GM23338 (cell line): ENCODE measurements at regions not wholly inside any gene's neighbourhood (a gene's known extent, or its start where the extent isn't known, plus 50 kb on each side); places are given as distances from the start of the nearest gene placed in this dataset.

ENCODE experiments used
- ATAC-seq: fragments of 200-7000 bp; cut with Tn5 transposase; 3 replicates; pipeline ENCODE4 v1.9.1; 2020
- DNase-seq: peaks from one replicate; pipeline ENCODE4 v3.0.0-alpha.2; 2015; ENCODE audit warnings: low spot score
- H2AFZ ChIP-seq: fragments of 200-600 bp; sonication (generic); 2 replicates; pipeline ENCODE4 v1.8.0; 2016; ENCODE audit warnings: antibody characterized with exemption, mild to moderate bottlenecking, moderate library complexity
- H3F3A ChIP-seq: fragments of 200-600 bp; sonication (generic); replicated peaks from 2 replicates; pipeline ENCODE4 v1.8.0; 2017; ENCODE audit warnings: antibody characterized with exemption, mixed run types, low read depth
- H3K27ac ChIP-seq: fragments of 200-600 bp; sonication (generic); 2 replicates; pipeline ENCODE4 v1.6.1; 2016; ENCODE audit warnings: low read depth
- H3K27me3 ChIP-seq: fragments of 200-600 bp; sonication (generic); 2 replicates; pipeline ENCODE4 v1.8.0; 2016; ENCODE audit warnings: mild to moderate bottlenecking, mixed run types, moderate library complexity; ENCODE audit not compliant: insufficient read depth
- H3K36me3 ChIP-seq: fragments of 200-600 bp; sonication (generic); 2 replicates; pipeline ENCODE4 v1.8.0; 2016; ENCODE audit warnings: mild to moderate bottlenecking; ENCODE audit not compliant: insufficient read depth
- H3K4me1 ChIP-seq: fragments of 200-600 bp; sonication (generic); 2 replicates; pipeline ENCODE4 v1.8.0; 2016; ENCODE audit warnings: mild to moderate bottlenecking, moderate library complexity; ENCODE audit not compliant: insufficient read depth
- H3K4me2 ChIP-seq: fragments of 200-600 bp; sonication (generic); 2 replicates; pipeline ENCODE4 v1.7.1; 2017; ENCODE audit warnings: mixed run types
- H3K4me3 ChIP-seq: fragments of 200-600 bp; sonication (generic); 2 replicates; pipeline ENCODE4 v1.6.1; 2016; ENCODE audit warnings: mixed run types
- H3K79me2 ChIP-seq: fragments of 200-600 bp; sonication (generic); replicated peaks from 2 replicates; pipeline ENCODE4 v1.8.0; 2017; ENCODE audit warnings: mild to moderate bottlenecking; ENCODE audit not compliant: insufficient read depth
- H3K9me2 ChIP-seq: fragments of 200-600 bp; sonication (generic); 2 replicates; pipeline ENCODE4 v1.8.0; 2017; ENCODE audit not compliant: insufficient read depth
- H4K20me1 ChIP-seq: fragments of 200-600 bp; sonication (generic); replicated peaks from 2 replicates; pipeline ENCODE4 v1.8.0; 2017; ENCODE audit warnings: mild to moderate bottlenecking; ENCODE audit not compliant: insufficient read depth
- H3K27ac Mint-ChIP-seq: 2 replicates; pipeline ENCODE4 v1.8.0; 2020; ENCODE audit warnings: inconsistent platforms, mild to moderate bottlenecking, moderate library complexity, mixed read lengths
- H3K27me3 Mint-ChIP-seq: 3 replicates; pipeline ENCODE4 v1.8.0; 2022; ENCODE audit warnings: low read depth, mild to moderate bottlenecking, moderate library complexity, mixed read lengths, inconsistent platforms; ENCODE audit not compliant: insufficient read depth, poor library complexity
- H3K36me3 Mint-ChIP-seq: 3 replicates; pipeline ENCODE4 v1.8.0; 2021; ENCODE audit warnings: low read depth, mild to moderate bottlenecking, inconsistent platforms, moderate library complexity, mixed read lengths
- H3K4me1 Mint-ChIP-seq: 3 replicates; pipeline ENCODE4 v1.8.0; 2020; ENCODE audit warnings: mild to moderate bottlenecking, inconsistent platforms, mixed read lengths
- H3K4me3 Mint-ChIP-seq: 3 replicates; pipeline ENCODE4 v1.8.0; 2021; ENCODE audit warnings: moderate library complexity, mild to moderate bottlenecking, inconsistent platforms, mixed read lengths
- H3K9me3 Mint-ChIP-seq: 3 replicates; pipeline ENCODE4 v1.8.0; 2020; ENCODE audit warnings: moderate library complexity, mild to moderate bottlenecking, inconsistent platforms, mixed read lengths
- CREB1 ChIP-seq: fragments of 250-450 bp; sonication (Bioruptor Pico); IDR thresholded peaks from 2 replicates; pipeline ENCODE4 v1.5.0; 2020; ENCODE audit warnings: low read depth, mild to moderate bottlenecking, moderate library complexity
- EZH2 ChIP-seq: fragments of 200-600 bp; sonication (generic); IDR thresholded peaks from one replicate; pipeline ENCODE4 v1.8.0; 2017; ENCODE audit warnings: antibody characterized with exemption, mild to moderate bottlenecking, low read depth; ENCODE audit not compliant: unreplicated experiment
- POLR2AphosphoS5 ChIP-seq: IDR thresholded peaks from 2 replicates; pipeline ENCODE4 v1.6.1; 2016; ENCODE audit warnings: antibody characterized with exemption, low read depth
- REST ChIP-seq: IDR thresholded peaks from one replicate; pipeline ENCODE4 v1.6.1; 2018; ENCODE audit warnings: antibody characterized with exemption; ENCODE audit not compliant: unreplicated experiment
- ZNF114 ChIP-seq: fragments of 250-450 bp; sonication (Bioruptor Pico); IDR thresholded peaks from 2 replicates; pipeline ENCODE4 v1.5.0; 2020; ENCODE audit warnings: mild to moderate bottlenecking, moderate library complexity
- ZNF462 ChIP-seq: fragments of 250-450 bp; sonication (Bioruptor Pico); IDR thresholded peaks from 2 replicates; pipeline ENCODE4 v1.5.0; 2020; ENCODE audit warnings: mild to moderate bottlenecking, moderate library complexity
- TF ChIP-seq, protein P1 (sequence below), 2 experiments: fragments of 200-600 bp in 1 of 2; sonication (generic) in 1 of 2; conservative IDR thresholded peaks; 2 replicates each; pipeline versions ENCODE4 v1.5.1 to v1.6.1; 2016 to 2017; ENCODE audit warnings: antibody characterized with exemption in 2 of 2, low read depth in 2 of 2, mild to moderate bottlenecking in 2 of 2, moderate library complexity in 1 of 2

DNA sequence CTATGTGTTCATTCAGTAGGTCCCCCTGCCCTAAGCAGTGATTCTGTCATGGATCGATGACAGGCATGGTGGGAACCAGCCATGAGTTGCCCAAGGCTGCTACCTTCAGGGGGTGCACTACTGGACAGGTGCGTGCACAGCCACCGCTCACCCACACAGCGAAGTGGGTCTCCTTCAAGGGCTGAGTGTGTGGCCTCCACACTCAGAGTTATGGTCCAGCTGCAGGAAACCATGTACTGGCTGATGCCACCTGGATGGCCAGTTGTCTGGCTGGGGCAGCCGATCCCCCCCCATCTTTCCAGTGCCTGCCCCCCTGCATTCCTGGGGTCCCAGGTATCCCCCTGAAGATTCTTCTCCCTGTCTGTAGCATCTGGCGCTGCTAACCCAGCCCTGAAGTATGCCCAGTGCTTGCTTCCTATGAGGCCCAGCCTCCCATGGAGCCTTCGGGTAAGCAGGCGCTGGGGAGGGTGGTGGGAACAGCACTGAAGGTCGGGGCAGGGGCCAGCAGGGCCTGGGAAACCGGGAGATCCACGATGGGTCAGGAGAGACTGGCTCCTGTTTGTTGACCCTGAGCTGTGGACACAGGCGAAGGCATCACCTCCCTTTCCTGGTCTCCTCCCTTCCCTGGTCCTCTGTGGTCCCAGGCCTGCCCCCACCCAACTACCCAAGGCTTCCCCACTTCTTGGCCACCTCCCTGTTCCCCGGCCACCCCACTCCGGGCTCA, 106.0 kb downstream of the VEGFA start (continued):
- TF ChIP-seq REST (no peak), CREB1 (CRISPR knock-in tag) (no peak)

- peaks cover 20% of the 10 kb centered on the region for H3K4me1 Mint-ChIP-seq
- no peak overlapping the region for H3K27ac Mint-ChIP-seq
- Histone ChIP-seq H3K79me2 (no peaks in the 10 kb centered on the region), H3K4me1 (no peaks in the 10 kb centered on the region), H3K27ac (no peak overlapping the region), H3K27me3 (no peaks in the 10 kb centered on the region), H3K4me3 (no peak overlapping the region), H2AFZ (no peak overlapping the region), H3K36me3 (no peaks in the 10 kb centered on the region), H3K9me2 (no peaks in the 10 kb centered on the region), H3F3A (no peaks in the 10 kb centered on the region), H3K4me2 (no peak overlapping the region), H4K20me1 (no peaks in the 10 kb centered on the region)
- H3K27me3 Mint-ChIP-seq = no peaks in the 10 kb centered on the region
- no peaks in the 10 kb centered on the region for H3K36me3 Mint-ChIP-seq
- no peaks in the 10 kb centered on the region for H3K9me3 Mint-ChIP-seq
- H3K4me3 Mint-ChIP-seq = no peak overlapping the region
- ATAC-seq = no peak
- no peak for DNase-seq
- TF ChIP-seq ZNF462 (CRISPR knock-in tag) = no peak
- TF ChIP-seq REST = no peak
- no peak for TF ChIP-seq POLR2AphosphoS5
- TF ChIP-seq EZH2 = no peak
- TF ChIP-seq ZNF114 = no peak
- TF ChIP-seq, protein P1, sequence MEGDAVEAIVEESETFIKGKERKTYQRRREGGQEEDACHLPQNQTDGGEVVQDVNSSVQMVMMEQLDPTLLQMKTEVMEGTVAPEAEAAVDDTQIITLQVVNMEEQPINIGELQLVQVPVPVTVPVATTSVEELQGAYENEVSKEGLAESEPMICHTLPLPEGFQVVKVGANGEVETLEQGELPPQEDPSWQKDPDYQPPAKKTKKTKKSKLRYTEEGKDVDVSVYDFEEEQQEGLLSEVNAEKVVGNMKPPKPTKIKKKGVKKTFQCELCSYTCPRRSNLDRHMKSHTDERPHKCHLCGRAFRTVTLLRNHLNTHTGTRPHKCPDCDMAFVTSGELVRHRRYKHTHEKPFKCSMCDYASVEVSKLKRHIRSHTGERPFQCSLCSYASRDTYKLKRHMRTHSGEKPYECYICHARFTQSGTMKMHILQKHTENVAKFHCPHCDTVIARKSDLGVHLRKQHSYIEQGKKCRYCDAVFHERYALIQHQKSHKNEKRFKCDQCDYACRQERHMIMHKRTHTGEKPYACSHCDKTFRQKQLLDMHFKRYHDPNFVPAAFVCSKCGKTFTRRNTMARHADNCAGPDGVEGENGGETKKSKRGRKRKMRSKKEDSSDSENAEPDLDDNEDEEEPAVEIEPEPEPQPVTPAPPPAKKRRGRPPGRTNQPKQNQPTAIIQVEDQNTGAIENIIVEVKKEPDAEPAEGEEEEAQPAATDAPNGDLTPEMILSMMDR (conservative IDR thresholded peaks at IDR 0.05; ENCODE audit: low read depth in 2 of 2) = no peak
These were observed 105.0 kb downstream of the VEGFA start for GRCh38 chr6:43874814-43875590.
